DMS 273 treated with DMSO at 0.1 percent for 48 hours (cell line): ENCODE measurements at regions not wholly inside any gene's neighbourhood (a gene's known extent, or its start where the extent isn't known, plus 50 kb on each side); places are given as distances from the start of the nearest gene placed in this dataset.

Source experiments
- DNase-seq: peaks from one replicate; lab custom pipeline; 2025; lab: John Stamatoyannopoulos, UW

- DNase-seq, result no peak
These were observed 597.9 kb downstream of the VRK1 start for GRCh38 chr14:97395068-97395467.

GRCh38 chr14:97401714-97402113, 604.5 kb downstream of the VRK1 start:
- no peak for DNase-seq

- no peak for DNase-seq
These were observed 605.1 kb downstream of the VRK1 start for GRCh38 chr14:97402279-97402678.

- DNase-seq, result no peak
These were observed 610.7 kb downstream of the VRK1 start for GRCh38 chr14:97407701-97408407.

GRCh38 chr14:97408503-97408902, 611.3 kb downstream of the VRK1 start:
- no peak for DNase-seq

- DNase-seq, result no peak
These were observed 612.0 kb downstream of the VRK1 start for GRCh38 chr14:97408937-97409815.

GRCh38 chr14:97410667-97411620, 613.8 kb downstream of the VRK1 start:
- DNase-seq, result no peak

GRCh38 chr14:97411938-97412612, 614.9 kb downstream of the VRK1 start:
- DNase-seq, result no peak

- no peak for DNase-seq
These were observed 615.9 kb downstream of the VRK1 start for GRCh38 chr14:97413022-97413539.

GRCh38 chr14:97413966-97414717, 617.0 kb downstream of the VRK1 start:
- DNase-seq, result no peak

GRCh38 chr14:97414718-97415098, 617.5 kb downstream of the VRK1 start:
- no peak for DNase-seq

GRCh38 chr14:97415907-97416306, 618.7 kb downstream of the VRK1 start:
- DNase-seq, result no peak

- no peak for DNase-seq
These were observed 619.4 kb downstream of the VRK1 start for GRCh38 chr14:97416550-97416949.

GRCh38 chr14:97417331-97417730, 620.1 kb downstream of the VRK1 start:
- no peak for DNase-seq

GRCh38 chr14:97420211-97420610, 623.0 kb downstream of the VRK1 start:
- no peak for DNase-seq

- DNase-seq, result no peak
These were observed 629.6 kb downstream of the VRK1 start for GRCh38 chr14:97426776-97427175.

- DNase-seq, result no peak
These were observed 631.7 kb downstream of the VRK1 start for GRCh38 chr14:97428808-97429440.

- no peak for DNase-seq
These were observed 635.4 kb downstream of the VRK1 start for GRCh38 chr14:97432586-97432985.

GRCh38 chr14:97441740-97442362, 644.7 kb downstream of the VRK1 start:
- DNase-seq, result no peak

GRCh38 chr14:97442363-97442762, 645.2 kb downstream of the VRK1 start:
- DNase-seq, result no peak
